ENCODE measurements at regions not wholly inside any gene's neighbourhood (a gene's known extent, or its start where the extent isn't known, plus 50 kb on each side); places are given as distances from the start of the nearest gene placed in this dataset.
A peak's percentile ranks its signal among the peaks of the same experiment; 100 is the strongest.

DNA sequence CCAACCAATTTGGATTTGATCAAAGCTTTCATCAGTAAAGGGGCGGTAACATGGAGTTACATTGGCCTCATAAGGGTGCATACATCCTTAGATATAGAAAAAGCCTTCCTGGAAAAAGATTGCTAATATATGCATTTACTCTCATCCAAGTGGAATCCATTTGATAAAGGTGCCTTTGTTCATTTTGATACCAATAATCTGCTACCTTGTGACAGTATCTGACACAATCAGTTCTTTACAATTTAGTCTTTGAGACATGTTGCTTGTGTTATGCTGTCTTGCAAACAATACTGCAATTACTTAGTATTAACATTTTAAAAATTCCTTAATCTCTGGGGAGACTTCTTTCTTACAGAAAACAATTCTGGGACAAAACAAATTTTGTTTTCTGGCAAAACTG is 654.4 kb upstream of the SLC35B3 start:
- no peak overlapping the region for H3K18ac ChIP-seq (ENCODE audit: low read length)
- H2AK5ac ChIP-seq (ENCODE audit: low read length): no peak overlapping the region
- H3K79me1 ChIP-seq (ENCODE audit: low read length): no peaks in the 10 kb centered on the region
- no peak overlapping the region for H4K12ac ChIP-seq (ENCODE audit: low read depth, low read length)
- H3K4me3 ChIP-seq (ENCODE audit: low read depth, low read length): no peak overlapping the region
- H3K4me2 ChIP-seq (ENCODE audit: low read length): no peak overlapping the region
- H4K8ac ChIP-seq (ENCODE audit: low read depth, low read length): no peak overlapping the region
- no peaks in the 10 kb centered on the region for H3K4me1 ChIP-seq (ENCODE audit: control insufficient read depth in 1 of 2, insufficient read depth in 2 of 2, low read length in 2 of 2)
- H2BK5ac ChIP-seq (ENCODE audit: low read depth, low read length, poor library complexity): no peak overlapping the region
- no peak overlapping the region for H4K91ac ChIP-seq (ENCODE audit: low read depth, low read length)
- H3K79me2 ChIP-seq (ENCODE audit: control insufficient read depth, insufficient read depth, low read length, poor library complexity): no peaks in the 10 kb centered on the region
- H3K27me3 ChIP-seq (ENCODE audit: insufficient read depth, low read length): no peaks in the 10 kb centered on the region
- DNase-seq: no peak
- no peak overlapping the region for H2BK120ac ChIP-seq (ENCODE audit: insufficient read depth, low read length, poor library complexity)
- no CpG with 5 or more reads among the region's 1 CpG for WGBS (ENCODE audit: extremely low coverage, insufficient coverage, insufficient read length)
- H3K36me3 ChIP-seq (ENCODE audit: control insufficient read depth in 1 of 2, insufficient read depth in 2 of 2, low read length in 2 of 2): no peaks in the 10 kb centered on the region
- no peak overlapping the region for H3K27ac ChIP-seq (ENCODE audit: low read depth, low read length)
- no peak overlapping the region for H3K9ac ChIP-seq (ENCODE audit: low read length)
- H3K23ac ChIP-seq (ENCODE audit: low read length): no peak overlapping the region
- no peak overlapping the region for H2BK12ac ChIP-seq (ENCODE audit: low read length)
- no peak overlapping the region for H2AFZ ChIP-seq (ENCODE audit: insufficient read depth, low read length, poor library complexity)
- H3K9me3 ChIP-seq (ENCODE audit: insufficient read depth, low read depth, low read length): no peaks in the 10 kb centered on the region
- H3K4ac ChIP-seq (ENCODE audit: low read depth, low read length): no peak overlapping the region
- no peak overlapping the region for H3K14ac ChIP-seq (ENCODE audit: low read length)

GRCh38 chr6:9087470-9087869 is 652.1 kb upstream of the SLC35B3 start:
- Histone ChIP-seq H3K9me3 (ENCODE audit: insufficient read depth, low read depth, low read length) (no peaks in the 10 kb centered on the region), H2BK12ac (ENCODE audit: low read length) (no peak overlapping the region), H3K4me1 (ENCODE audit: control insufficient read depth in 1 of 2, insufficient read depth in 2 of 2, low read length in 2 of 2) (no peaks in the 10 kb centered on the region), H2BK5ac (ENCODE audit: low read depth, low read length, poor library complexity) (no peak overlapping the region), H2AFZ (ENCODE audit: insufficient read depth, low read length, poor library complexity) (no peak overlapping the region), H2AK5ac (ENCODE audit: low read length) (no peak overlapping the region), H3K18ac (ENCODE audit: low read length) (no peak overlapping the region), H2BK120ac (ENCODE audit: insufficient read depth, low read length, poor library complexity) (no peak overlapping the region), H3K4ac (ENCODE audit: low read depth, low read length) (no peak overlapping the region), H3K36me3 (ENCODE audit: control insufficient read depth in 1 of 2, insufficient read depth in 2 of 2, low read length in 2 of 2) (no peaks in the 10 kb centered on the region), H3K14ac (ENCODE audit: low read length) (no peak overlapping the region), H3K9ac (ENCODE audit: low read length) (peak overlapping the region; percentile 38), H3K79me2 (ENCODE audit: control insufficient read depth, insufficient read depth, low read length, poor library complexity) (no peaks in the 10 kb centered on the region), H3K23ac (ENCODE audit: low read length) (no peak overlapping the region), H3K27me3 (ENCODE audit: insufficient read depth, low read length) (no peaks in the 10 kb centered on the region), H4K8ac (ENCODE audit: low read depth, low read length) (no peak overlapping the region), H4K12ac (ENCODE audit: low read depth, low read length) (no peak overlapping the region), H3K4me3 (ENCODE audit: low read depth, low read length) (no peak overlapping the region), H3K4me2 (ENCODE audit: low read length) (no peak overlapping the region), H3K79me1 (ENCODE audit: low read length) (no peaks in the 10 kb centered on the region), H4K91ac (ENCODE audit: low read depth, low read length) (no peak overlapping the region), H3K27ac (ENCODE audit: low read depth, low read length) (no peak overlapping the region)
- no CpG with 5 or more reads among the region's 5 CpGs for WGBS (ENCODE audit: extremely low coverage, insufficient coverage, insufficient read length)
- DNase-seq: peak in 1 of 2 donors; percentile 21

DNA sequence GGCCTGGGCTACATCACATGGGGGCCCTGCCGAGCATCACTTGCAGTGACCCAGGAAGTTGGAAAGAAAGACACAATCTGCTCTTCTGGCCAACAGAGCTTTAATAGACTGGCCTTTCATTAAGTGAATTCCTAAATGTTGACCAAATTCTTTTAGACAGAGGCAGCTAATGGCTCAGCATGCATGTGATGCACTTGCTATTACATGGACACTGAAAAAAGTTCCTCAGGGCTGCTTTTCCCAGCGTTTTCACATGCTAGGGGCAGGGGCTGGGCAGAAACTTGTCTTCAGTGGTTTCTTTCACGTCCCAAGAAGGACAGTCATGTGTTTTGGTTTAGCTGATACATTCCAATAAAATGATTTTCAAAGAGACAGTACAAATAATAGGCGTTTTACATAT is 651.0 kb upstream of the SLC35B3 start:
- Histone ChIP-seq H3K36me3 (ENCODE audit: control insufficient read depth in 1 of 2, insufficient read depth in 2 of 2, low read length in 2 of 2) (no peaks in the 10 kb centered on the region), H3K4me1 (ENCODE audit: control insufficient read depth in 1 of 2, insufficient read depth in 2 of 2, low read length in 2 of 2) (no peaks in the 10 kb centered on the region), H2AK5ac (ENCODE audit: low read length) (no peak overlapping the region), H4K12ac (ENCODE audit: low read depth, low read length) (no peak overlapping the region), H3K27me3 (ENCODE audit: insufficient read depth, low read length) (no peaks in the 10 kb centered on the region), H3K4me2 (ENCODE audit: low read length) (no peak overlapping the region), H3K18ac (ENCODE audit: low read length) (no peak overlapping the region), H3K4me3 (ENCODE audit: low read depth, low read length) (no peak overlapping the region), H3K79me1 (ENCODE audit: low read length) (no peaks in the 10 kb centered on the region), H4K91ac (ENCODE audit: low read depth, low read length) (no peak overlapping the region), H2BK120ac (ENCODE audit: insufficient read depth, low read length, poor library complexity) (no peak overlapping the region), H2BK5ac (ENCODE audit: low read depth, low read length, poor library complexity) (no peak overlapping the region), H2AFZ (ENCODE audit: insufficient read depth, low read length, poor library complexity) (no peak overlapping the region), H3K9me3 (ENCODE audit: insufficient read depth, low read depth, low read length) (no peaks in the 10 kb centered on the region), H4K8ac (ENCODE audit: low read depth, low read length) (no peak overlapping the region), H3K79me2 (ENCODE audit: control insufficient read depth, insufficient read depth, low read length, poor library complexity) (no peaks in the 10 kb centered on the region), H3K9ac (ENCODE audit: low read length) (no peak overlapping the region), H3K14ac (ENCODE audit: low read length) (no peak overlapping the region), H3K27ac (ENCODE audit: low read depth, low read length) (no peak overlapping the region), H3K4ac (ENCODE audit: low read depth, low read length) (no peak overlapping the region), H3K23ac (ENCODE audit: low read length) (no peak overlapping the region), H2BK12ac (ENCODE audit: low read length) (no peak overlapping the region)
- WGBS (ENCODE audit: extremely low coverage, insufficient coverage, insufficient read length): no CpG with 5 or more reads among the region's 4 CpGs
- DNase-seq: no peak

- Histone ChIP-seq H3K27me3 (ENCODE audit: insufficient read depth, low read length) (no peaks in the 10 kb centered on the region), H4K8ac (ENCODE audit: low read depth, low read length) (no peak overlapping the region)
- DNase-seq: no peak
These were observed 650.3 kb upstream of the SLC35B3 start for GRCh38 chr6:9085709-9086070.

More at GRCh38 chr6:9085709-9086070, 650.3 kb upstream of the SLC35B3 start:
- no peak overlapping the region for H2AFZ ChIP-seq (ENCODE audit: insufficient read depth, low read length, poor library complexity)
- H2BK120ac ChIP-seq (ENCODE audit: insufficient read depth, low read length, poor library complexity): no peak overlapping the region
- H2BK12ac ChIP-seq (ENCODE audit: low read length): no peak overlapping the region
- no peak overlapping the region for H3K18ac ChIP-seq (ENCODE audit: low read length)
- no CpG with 5 or more reads among the region's 1 CpG for WGBS (ENCODE audit: extremely low coverage, insufficient coverage, insufficient read length)
- no peaks in the 10 kb centered on the region for H3K36me3 ChIP-seq (ENCODE audit: control insufficient read depth in 1 of 2, insufficient read depth in 2 of 2, low read length in 2 of 2)
- H3K9me3 ChIP-seq (ENCODE audit: insufficient read depth, low read depth, low read length): no peaks in the 10 kb centered on the region
- H3K23ac ChIP-seq (ENCODE audit: low read length): no peak overlapping the region
- H2AK5ac ChIP-seq (ENCODE audit: low read length): no peak overlapping the region
- no peak overlapping the region for H4K12ac ChIP-seq (ENCODE audit: low read depth, low read length)
- no peak overlapping the region for H3K9ac ChIP-seq (ENCODE audit: low read length)
- H3K4me3 ChIP-seq (ENCODE audit: low read depth, low read length): no peak overlapping the region
- no peak overlapping the region for H3K4ac ChIP-seq (ENCODE audit: low read depth, low read length)
- H4K91ac ChIP-seq (ENCODE audit: low read depth, low read length): no peak overlapping the region
- H3K79me2 ChIP-seq (ENCODE audit: control insufficient read depth, insufficient read depth, low read length, poor library complexity): no peaks in the 10 kb centered on the region
- H3K4me2 ChIP-seq (ENCODE audit: low read length): no peak overlapping the region
- no peak overlapping the region for H3K14ac ChIP-seq (ENCODE audit: low read length)
- H3K79me1 ChIP-seq (ENCODE audit: low read length): no peaks in the 10 kb centered on the region
- H3K27ac ChIP-seq (ENCODE audit: low read depth, low read length): no peak overlapping the region
- H2BK5ac ChIP-seq (ENCODE audit: low read depth, low read length, poor library complexity): no peak overlapping the region
- H3K4me1 ChIP-seq (ENCODE audit: control insufficient read depth in 1 of 2, insufficient read depth in 2 of 2, low read length in 2 of 2): no peaks in the 10 kb centered on the region
